ENCODE measurements at regions not wholly inside any gene's neighbourhood (a gene's known extent, or its start where the extent isn't known, plus 50 kb on each side); places are given as distances from the start of the nearest gene placed in this dataset.

GRCh38 chr13:80817979-80818378, 477.1 kb upstream of the SPRY2 start:
- WGBS (ENCODE audit: insufficient coverage, insufficient replicate concordance, low lambda C conversion rate, missing lambda C conversion rate) = 0% methylated on average over 1 of the region's 1 CpG
- Histone ChIP-seq H3K4me3 (no peak overlapping the region), H4K20me1 (ENCODE audit: control insufficient read depth, insufficient read depth) (no peaks in the 10 kb centered on the region), H2AFZ (ENCODE audit: control insufficient read depth, low read depth, low read length) (no peak overlapping the region), H3K27ac (ENCODE audit: control insufficient read depth, insufficient read depth) (no peak overlapping the region), H3K4me2 (ENCODE audit: control insufficient read depth, insufficient read depth) (no peak overlapping the region), H3K9me3 (replicated peaks; ENCODE audit: control insufficient read depth, insufficient read depth, low read length) (no peaks in the 10 kb centered on the region), H3K9ac (ENCODE audit: control insufficient read depth, insufficient read depth, low read length) (no peak overlapping the region), H3K4me1 (ENCODE audit: control insufficient read depth, insufficient read depth, low read length) (no peaks in the 10 kb centered on the region), H3K79me2 (ENCODE audit: control insufficient read depth, insufficient read depth, low read length) (no peaks in the 10 kb centered on the region), H3K36me3 (ENCODE audit: control insufficient read depth in 2 of 2, insufficient read depth in 2 of 2, low read length in 1 of 2) (no peaks in the 10 kb centered on the region), H3K27me3 (replicated peaks in 1 of 2; ENCODE audit: control insufficient read depth in 2 of 2, insufficient read depth in 2 of 2, low read length in 1 of 2) (no peaks in the 10 kb centered on the region)
- RAD21 ChIA-PET (ENCODE audit: unreplicated experiment) = no interaction called here
- POLR2A ChIA-PET = no interaction called here
- ATAC-seq (no peak), DNase-seq (ENCODE audit: low read depth, low spot score) (no peak), FAIRE-seq (no peak)
- no TSS peak for BruUV-seq (replicated peaks)
- CTCF ChIA-PET = no interaction called here
- in situ Hi-C loops (cut with MboI) (no loop called here), intact Hi-C loops (cut with micrococcal nuclease; ENCODE audit: unreplicated experiment) (no loop called here)
- TF ChIP-seq IRF4 (IDR thresholded peaks at IDR 0.05; ENCODE audit: low read depth, low read length) = no peak
- no peak for TF ChIP-seq MXI1 (IDR thresholded peaks at IDR 0.05; ENCODE audit: low read depth, low read length)
- TF ChIP-seq BMI1 (IDR thresholded peaks at IDR 0.05; ENCODE audit: borderline replicate concordance) = no peak
- no peak for TF ChIP-seq MAX (IDR thresholded peaks at IDR 0.05; ENCODE audit: low read depth, low read length)
- TF ChIP-seq BCLAF1 (IDR thresholded peaks at IDR 0.05) = no peak
- TF ChIP-seq SMAD5 (IDR thresholded peaks at IDR 0.05; ENCODE audit: low read depth) = no peak
- no peak for TF ChIP-seq FOXM1 (IDR thresholded peaks at IDR 0.05; ENCODE audit: low read depth, low read length)
- TF ChIP-seq ZBTB33 (IDR thresholded peaks at IDR 0.05) = no peak
- TF ChIP-seq JUNB (IDR thresholded peaks at IDR 0.05) = no peak
- TF ChIP-seq NR2C2 (IDR thresholded peaks at IDR 0.05; ENCODE audit: borderline replicate concordance, control insufficient read depth, insufficient read length, low read depth) = no peak
- TF ChIP-seq ZNF274 (IDR thresholded peaks at IDR 0.05; ENCODE audit: insufficient read depth, insufficient read length) = no peak
- SMC1A ChIA-PET (ENCODE audit: uncharacterized antibody, unreplicated experiment) = no interaction called here

All from GM12878 (cell line).